ENCODE measurements at regions not wholly inside any gene's neighbourhood (a gene's known extent, or its start where the extent isn't known, plus 50 kb on each side); places are given as distances from the start of the nearest gene placed in this dataset.

- no peak for DNase-seq (ENCODE audit: low read depth, low spot score)
These were observed 648.9 kb upstream of the ALCAM start for GRCh38 chr3:104717828-104718196.

GRCh38 chr3:104723000-104723399 is 643.7 kb upstream of the ALCAM start:
- no peak for DNase-seq (ENCODE audit: low read depth, low spot score)

GRCh38 chr3:104731074-104731473 is 635.6 kb upstream of the ALCAM start:
- no peak for DNase-seq (ENCODE audit: low read depth, low spot score)

GRCh38 chr3:104734627-104735026 is 632.1 kb upstream of the ALCAM start:
- no peak for DNase-seq (ENCODE audit: low read depth, low spot score)

GRCh38 chr3:104735691-104736090 is 631.0 kb upstream of the ALCAM start:
- no peak for DNase-seq (ENCODE audit: low read depth, low spot score)

GRCh38 chr3:104738271-104738670 is 628.4 kb upstream of the ALCAM start:
- DNase-seq (ENCODE audit: low read depth, low spot score) = no peak

- no peak for DNase-seq (ENCODE audit: low read depth, low spot score)
These were observed 625.8 kb upstream of the ALCAM start for GRCh38 chr3:104740874-104741379.

- no peak for DNase-seq (ENCODE audit: low read depth, low spot score)
These were observed 624.7 kb upstream of the ALCAM start for GRCh38 chr3:104742044-104742443.

- DNase-seq (ENCODE audit: low read depth, low spot score) = no peak
These were observed 621.4 kb upstream of the ALCAM start for GRCh38 chr3:104745313-104745712.

GRCh38 chr3:104746056-104746455 is 620.7 kb upstream of the ALCAM start:
- no peak for DNase-seq (ENCODE audit: low read depth, low spot score)

GRCh38 chr3:104750581-104750980 is 616.1 kb upstream of the ALCAM start:
- DNase-seq (ENCODE audit: low read depth, low spot score) = no peak

- no peak for DNase-seq (ENCODE audit: low read depth, low spot score)
These were observed 610.9 kb upstream of the ALCAM start for GRCh38 chr3:104755791-104756190.

GRCh38 chr3:104763007-104763406 is 603.7 kb upstream of the ALCAM start:
- DNase-seq (ENCODE audit: low read depth, low spot score) = peak; percentile 7

GRCh38 chr3:104764496-104764895 is 602.2 kb upstream of the ALCAM start:
- no peak for DNase-seq (ENCODE audit: low read depth, low spot score)

- no peak for DNase-seq (ENCODE audit: low read depth, low spot score)
These were observed 597.8 kb upstream of the ALCAM start for GRCh38 chr3:104768886-104769285.

- DNase-seq (ENCODE audit: low read depth, low spot score) = no peak
These were observed 587.4 kb upstream of the ALCAM start for GRCh38 chr3:104779324-104779723.

- no peak for DNase-seq (ENCODE audit: low read depth, low spot score)
These were observed 585.6 kb upstream of the ALCAM start for GRCh38 chr3:104781112-104781511.

- DNase-seq (ENCODE audit: low read depth, low spot score) = no peak
These were observed 580.8 kb upstream of the ALCAM start for GRCh38 chr3:104785947-104786346.

- no peak for DNase-seq (ENCODE audit: low read depth, low spot score)
These were observed 579.4 kb upstream of the ALCAM start for GRCh38 chr3:104787306-104787705.

- no peak for DNase-seq (ENCODE audit: low read depth, low spot score)
These were observed 577.9 kb upstream of the ALCAM start for GRCh38 chr3:104788807-104789206.

- DNase-seq (ENCODE audit: low read depth, low spot score) = no peak
These were observed 575.4 kb upstream of the ALCAM start for GRCh38 chr3:104791331-104791730.

GRCh38 chr3:104796556-104796955 is 570.2 kb upstream of the ALCAM start:
- no peak for DNase-seq (ENCODE audit: low read depth, low spot score)

- DNase-seq (ENCODE audit: low read depth, low spot score) = no peak
These were observed 561.7 kb upstream of the ALCAM start for GRCh38 chr3:104805042-104805441.

- no peak for DNase-seq (ENCODE audit: low read depth, low spot score)
These were observed 561.2 kb upstream of the ALCAM start for GRCh38 chr3:104805508-104805907.

Data from pulmonary artery endothelial cell (primary cell).